HCT116 (cell line): ENCODE measurements at regions not wholly inside any gene's neighbourhood (a gene's known extent, or its start where the extent isn't known, plus 50 kb on each side); places are given as distances from the start of the nearest gene placed in this dataset.

Source experiments
- ATAC-seq: fragments of 200-7000 bp; cut with Tn5 transposase; 2 replicates; pipeline ENCODE4 v1.9.1; 2020; ENCODE audit warnings: mild to moderate bottlenecking, moderate library complexity
- BruUV-seq: library from RNA; stranded (reverse); fragments of 400-500 nt; replicated peaks from 2 replicates; lab custom pipeline; 2021; lab: Mats Ljungman, UMichigan
- CTCF ChIA-PET: fragments of 300-600 bp; sonication (Branson Sonifier 250); formaldehyde crosslinking; loops from one replicate; lab custom pipeline; 2021; ENCODE audit warnings: antibody characterized with exemption; lab: Charles Lee
- POLR2A ChIA-PET: fragments of 300-600, 350-600 bp; sonication (Branson Sonifier 250); formaldehyde crosslinking; loops from one replicate; lab custom pipeline; 2021; ENCODE audit warnings: antibody characterized with exemption; lab: Charles Lee
- RAD21 ChIA-PET, 2 experiments: fragments of 300-600 bp; sonication (Branson Sonifier 250); formaldehyde crosslinking; loops; one replicate each; lab custom pipeline; 2023; ENCODE audit warnings: low total read pairs in 2 of 2; ENCODE audit not compliant: uncharacterized antibody in 2 of 2, unreplicated experiment in 2 of 2, low non-redundant PET in 1 of 2; lab: Charles Lee
- DNase-seq: peaks from one replicate; pipeline ENCODE4 v3.0.0-alpha.2; 2010; ENCODE audit warnings: low read depth, low spot score
- H2AFZ ChIP-seq: fragments of 200-600 bp; shearing (Covaris generic), sonication (generic); 2 replicates; pipeline ENCODE4 v1.6.1; 2017; ENCODE audit warnings: low read depth, mixed run types, mixed read lengths, antibody characterized with exemption, low read length; ENCODE audit not compliant: poor library complexity, severe bottlenecking
- H3K27ac ChIP-seq: 2 replicates; pipeline ENCODE4 v1.5.1; 2012; ENCODE audit warnings: low read depth, low read length
- H3K27me3 ChIP-seq: fragments of 200-600 bp; sonication (generic); 2 replicates; pipeline ENCODE4 v1.6.1; 2016; ENCODE audit warnings: mixed run types, low read length, mixed read lengths; ENCODE audit not compliant: insufficient read depth
- H3K36me3 ChIP-seq, 2 experiments: fragments of 200-500 bp in 1 of 2; fragments of 200-600 bp in 1 of 2; sonication (Bioruptor generic) in 1 of 2; sonication (generic) in 1 of 2; 2 replicates each; pipeline versions ENCODE4 v1.5.1 to v1.6.1; 2014 to 2016; ENCODE audit warnings: low read length in 2 of 2, inconsistent platforms in 1 of 2, mixed read lengths in 1 of 2, mixed run types in 1 of 2; ENCODE audit not compliant: insufficient read depth in 2 of 2, control insufficient read depth in 1 of 2
- H3K4me1 ChIP-seq, 2 experiments: fragments of 200-600 bp in 1 of 2; sonication (generic) in 1 of 2; 2 replicates each; pipeline versions ENCODE4 v1.5.1 to v1.6.1; 2012 to 2017; ENCODE audit warnings: low read length in 2 of 2, inconsistent platforms in 1 of 2, mild to moderate bottlenecking in 1 of 2, mixed read lengths in 1 of 2, mixed run types in 1 of 2, moderate library complexity in 1 of 2; ENCODE audit not compliant: insufficient read depth in 2 of 2, control insufficient read depth in 1 of 2
- H3K4me2 ChIP-seq: fragments of 200-600 bp; sonication (generic); 2 replicates; pipeline ENCODE4 v1.6.1; 2017; ENCODE audit warnings: mixed run types, low read length, mixed read lengths
- H3K4me3 ChIP-seq, 2 experiments: fragments of 200-600 bp in 1 of 2; sonication (generic) in 1 of 2; replicated peaks in 1 of 2; 2 replicates each; pipeline ENCODE4 v1.5.1; 2011 to 2016; ENCODE audit warnings: low read length in 2 of 2, control low read depth in 1 of 2, low read depth in 1 of 2, mild to moderate bottlenecking in 1 of 2, mixed read lengths in 1 of 2, mixed run types in 1 of 2
- H3K79me2 ChIP-seq: fragments of 200-600 bp; sonication (generic); 2 replicates; pipeline ENCODE4 v1.6.1; 2017; ENCODE audit warnings: mild to moderate bottlenecking, mixed run types, low read length, moderate library complexity, mixed read lengths; ENCODE audit not compliant: insufficient read depth
- H3K9ac ChIP-seq: fragments of 200-600 bp; sonication (generic); 2 replicates; pipeline ENCODE4 v1.6.1; 2016; ENCODE audit warnings: low read length, mixed read lengths
- H3K9me2 ChIP-seq: fragments of 200-600 bp; sonication (generic), shearing (Covaris generic); 2 replicates; pipeline ENCODE4 v1.6.1; 2017; ENCODE audit warnings: mixed run types, mild to moderate bottlenecking, moderate library complexity; ENCODE audit not compliant: insufficient read depth
- H3K9me3 ChIP-seq, 2 experiments: fragments of 200-500 bp in 1 of 2; fragments of 200-600 bp in 1 of 2; sonication (Bioruptor generic) in 1 of 2; sonication (generic) in 1 of 2; 2 replicates each; pipeline ENCODE4 v1.6.1; 2014 to 2017; ENCODE audit warnings: low read length in 2 of 2, mixed read lengths in 2 of 2, inconsistent platforms in 1 of 2, low read depth in 1 of 2, mild to moderate bottlenecking in 1 of 2, mixed run types in 1 of 2, moderate library complexity in 1 of 2; ENCODE audit not compliant: control insufficient read depth in 1 of 2, insufficient read depth in 1 of 2
- H4K20me1 ChIP-seq: fragments of 200-600 bp; sonication (generic), shearing (Covaris generic); 2 replicates; pipeline ENCODE4 v1.6.1; 2017; ENCODE audit warnings: mixed run types, mild to moderate bottlenecking, moderate library complexity; ENCODE audit not compliant: insufficient read depth
- ATF3 ChIP-seq: IDR thresholded peaks from 2 replicates; pipeline ENCODE4 v1.6.1; 2012
- ELF1 ChIP-seq: IDR thresholded peaks from 2 replicates; pipeline ENCODE4 v1.6.1; 2012; ENCODE audit warnings: low read depth, borderline replicate concordance
- EZH2phosphoT487 ChIP-seq: fragments of 200-600 bp; IDR thresholded peaks from 2 replicates; pipeline ENCODE4 v1.6.1; 2018; ENCODE audit warnings: antibody characterized with exemption, borderline replicate concordance
- FOSL1 ChIP-seq: IDR thresholded peaks from 2 replicates; pipeline ENCODE4 v1.6.1; 2012; ENCODE audit warnings: low read depth
- POLR2A ChIP-seq: IDR thresholded peaks from 2 replicates; pipeline ENCODE4 v1.7.0; 2011; ENCODE audit warnings: borderline replicate concordance; ENCODE audit not compliant: insufficient read depth, insufficient read length; ENCODE audit errors: extremely low read depth
- POLR2AphosphoS5 ChIP-seq: IDR thresholded peaks from 2 replicates; pipeline ENCODE4 v1.6.1; 2011; ENCODE audit warnings: mild to moderate bottlenecking, low read depth, low read length, moderate library complexity
- RAD21 ChIP-seq: IDR thresholded peaks from 2 replicates; pipeline ENCODE4 v1.6.1; 2012; ENCODE audit warnings: low read depth, mild to moderate bottlenecking
- SIN3A ChIP-seq: IDR thresholded peaks from 2 replicates; pipeline ENCODE4 v1.6.1; 2012; ENCODE audit warnings: low read depth
- SP1 ChIP-seq: IDR thresholded peaks from 2 replicates; pipeline ENCODE4 v1.6.1; 2012; ENCODE audit warnings: low read depth
- SRF ChIP-seq: IDR thresholded peaks from 2 replicates; pipeline ENCODE4 v1.6.1; 2012; ENCODE audit warnings: low read depth
- TCF7L2 ChIP-seq: IDR thresholded peaks from 2 replicates; pipeline ENCODE4 v1.7.0; 2011; ENCODE audit warnings: borderline replicate concordance, inconsistent platforms; ENCODE audit not compliant: insufficient read depth, insufficient read length; ENCODE audit errors: extremely low read depth
- ZBTB33 ChIP-seq: IDR thresholded peaks from 2 replicates; pipeline ENCODE4 v1.6.1; 2011; ENCODE audit warnings: mild to moderate bottlenecking, low read length, moderate library complexity; ENCODE audit not compliant: insufficient replicate concordance; ENCODE audit errors: extremely low read depth
- ZNF274 ChIP-seq: fragments of 200-500 bp; sonication (Bioruptor generic); IDR thresholded peaks from 2 replicates; pipeline ENCODE4 v1.6.1; 2014; ENCODE audit warnings: mild to moderate bottlenecking, low read depth, low read length, inconsistent platforms
- intact Hi-C: fragments of 100-400 bp; cut with micrococcal nuclease; formaldehyde crosslinking; loops from 2 replicates; pipeline ENCODE4 v1.10.0; 2022
- TF ChIP-seq, protein P1 (sequence below): IDR thresholded peaks from 2 replicates; pipeline ENCODE4 v1.6.1; 2012; ENCODE audit warnings: low read depth

DNA sequence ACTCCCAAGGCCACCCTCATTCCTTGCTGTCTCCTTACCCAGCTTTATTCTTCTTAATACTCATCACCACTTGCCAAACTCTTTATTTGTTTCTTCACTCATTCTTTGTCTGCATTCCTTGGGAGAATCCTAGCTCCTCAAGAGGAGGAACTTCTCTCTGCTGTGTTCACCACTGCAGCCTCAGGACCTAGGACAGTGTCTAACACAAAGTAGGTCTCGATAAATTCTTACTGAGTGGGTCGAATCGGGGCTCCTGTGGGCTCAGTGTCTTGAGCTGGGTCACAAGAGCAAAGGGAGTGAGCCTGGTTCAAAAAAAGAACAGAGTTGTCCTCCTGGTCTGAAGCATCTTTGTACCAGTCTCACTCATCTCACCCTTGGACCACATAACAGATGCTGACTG lies 224.1 kb upstream of the TMEM132C start:
- BruUV-seq: no TSS peak
- intact Hi-C loops: no loop called here

More for the DNA sequence above, 224.1 kb upstream of the TMEM132C start:
- ChIA-PET POLR2A (no interaction called here), CTCF (no interaction called here), RAD21 (no interaction called here)
- Histone ChIP-seq H3K9me3 (peaks cover 0 to 18% of the 10 kb centered on the region in 2 experiments; a peak in 1 of 4 replicates), H3K27ac (no peak overlapping the region), H3K9ac (no peak overlapping the region), H4K20me1 (no peaks in the 10 kb centered on the region), H3K27me3 (no peaks in the 10 kb centered on the region), H3K36me3 (no peaks in the 10 kb centered on the region), H3K4me3 (no peak overlapping the region), H3K9me2 (no peaks in the 10 kb centered on the region), H3K4me1 (no peaks in the 10 kb centered on the region), H3K4me2 (no peak overlapping the region), H3K79me2 (no peaks in the 10 kb centered on the region), H2AFZ (no peak overlapping the region)
- TF ChIP-seq POLR2AphosphoS5 (no peak), RAD21 (no peak), SP1 (no peak), SRF (no peak), SIN3A (no peak), ZBTB33 (no peak), ZNF274 (no peak), ELF1 (no peak), EZH2phosphoT487 (no peak), ATF3 (no peak), FOSL1 (no peak), POLR2A (no peak), TCF7L2 (no peak)
- TF ChIP-seq, protein P1, sequence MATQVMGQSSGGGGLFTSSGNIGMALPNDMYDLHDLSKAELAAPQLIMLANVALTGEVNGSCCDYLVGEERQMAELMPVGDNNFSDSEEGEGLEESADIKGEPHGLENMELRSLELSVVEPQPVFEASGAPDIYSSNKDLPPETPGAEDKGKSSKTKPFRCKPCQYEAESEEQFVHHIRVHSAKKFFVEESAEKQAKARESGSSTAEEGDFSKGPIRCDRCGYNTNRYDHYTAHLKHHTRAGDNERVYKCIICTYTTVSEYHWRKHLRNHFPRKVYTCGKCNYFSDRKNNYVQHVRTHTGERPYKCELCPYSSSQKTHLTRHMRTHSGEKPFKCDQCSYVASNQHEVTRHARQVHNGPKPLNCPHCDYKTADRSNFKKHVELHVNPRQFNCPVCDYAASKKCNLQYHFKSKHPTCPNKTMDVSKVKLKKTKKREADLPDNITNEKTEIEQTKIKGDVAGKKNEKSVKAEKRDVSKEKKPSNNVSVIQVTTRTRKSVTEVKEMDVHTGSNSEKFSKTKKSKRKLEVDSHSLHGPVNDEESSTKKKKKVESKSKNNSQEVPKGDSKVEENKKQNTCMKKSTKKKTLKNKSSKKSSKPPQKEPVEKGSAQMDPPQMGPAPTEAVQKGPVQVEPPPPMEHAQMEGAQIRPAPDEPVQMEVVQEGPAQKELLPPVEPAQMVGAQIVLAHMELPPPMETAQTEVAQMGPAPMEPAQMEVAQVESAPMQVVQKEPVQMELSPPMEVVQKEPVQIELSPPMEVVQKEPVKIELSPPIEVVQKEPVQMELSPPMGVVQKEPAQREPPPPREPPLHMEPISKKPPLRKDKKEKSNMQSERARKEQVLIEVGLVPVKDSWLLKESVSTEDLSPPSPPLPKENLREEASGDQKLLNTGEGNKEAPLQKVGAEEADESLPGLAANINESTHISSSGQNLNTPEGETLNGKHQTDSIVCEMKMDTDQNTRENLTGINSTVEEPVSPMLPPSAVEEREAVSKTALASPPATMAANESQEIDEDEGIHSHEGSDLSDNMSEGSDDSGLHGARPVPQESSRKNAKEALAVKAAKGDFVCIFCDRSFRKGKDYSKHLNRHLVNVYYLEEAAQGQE: no peak
- ATAC-seq: no peak
- no peak for DNase-seq
